Activated T-helper 1 cell treated with anti-CD3 and anti-CD28 coated beads, Interleukin-12 subunit alpha, Interleukin-12 subunit beta, Interleukin-2, Interleukin-4 antibody, amounts not matched to agents 30 ng/mL and 10 ng/mL and 1 ng/mL, durations not matched to agents 14 hours and 24 hours and 36 hours (primary cell): ENCODE measurements at regions not wholly inside any gene's neighbourhood (a gene's known extent, or its start where the extent isn't known, plus 50 kb on each side); places are given as distances from the start of the nearest gene placed in this dataset.
"Not testable (repeated sequence)": the region's sequence is repeated elsewhere in the genome, so short reads cannot be mapped to it uniquely, and the experiment has no call there.

Source experiments
- DNase-seq: peaks from one replicate; pipeline ENCODE4 v3.0.0; 2021; ENCODE audit warnings: low spot score
- H3K27ac Mint-ChIP-seq: one replicate; pipeline ENCODE4 v1.8.0; 2021; ENCODE audit warnings: mild to moderate bottlenecking, mixed read lengths
- H3K27me3 Mint-ChIP-seq: one replicate; pipeline ENCODE4 v1.8.0; 2022; ENCODE audit warnings: mild to moderate bottlenecking, moderate library complexity, mixed read lengths; ENCODE audit not compliant: insufficient read depth
- H3K36me3 Mint-ChIP-seq: one replicate; pipeline ENCODE4 v1.8.0; 2021; ENCODE audit warnings: low read depth, mixed read lengths
- H3K4me1 Mint-ChIP-seq: one replicate; pipeline ENCODE4 v1.8.0; 2021; ENCODE audit warnings: low read depth, mixed read lengths
- H3K4me3 Mint-ChIP-seq: one replicate; pipeline ENCODE4 v1.8.0; 2021; ENCODE audit warnings: mild to moderate bottlenecking, moderate library complexity, mixed read lengths
- H3K9me3 Mint-ChIP-seq: one replicate; pipeline ENCODE4 v1.8.0; 2021; ENCODE audit warnings: mixed read lengths
- intact Hi-C: fragments of 100-400 bp; cut with micrococcal nuclease; formaldehyde crosslinking; loops from one replicate; pipeline ENCODE4 v1.15.1; 2024

DNA sequence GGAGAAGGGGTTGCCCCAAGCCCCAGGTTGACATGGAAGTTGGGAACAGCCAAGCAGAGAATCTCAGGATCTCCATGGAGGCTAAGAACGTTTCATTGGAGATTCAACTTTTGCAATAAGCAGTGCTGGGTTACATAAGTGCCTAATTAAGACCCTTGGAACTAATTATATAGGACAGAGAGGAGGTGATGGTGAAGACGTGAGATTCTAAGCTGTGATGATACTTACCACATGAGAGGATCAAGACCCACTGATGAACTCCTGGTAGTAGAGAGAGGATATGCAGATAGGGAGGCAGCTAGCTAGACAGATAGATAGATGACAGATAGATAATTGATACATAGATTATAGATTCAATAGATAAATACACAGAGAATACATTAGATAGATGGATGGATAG is 278.5 kb downstream of the SHOX start:
- DNase-seq, H3K27ac Mint-ChIP-seq: not testable (repeated sequence)
- peaks cover 16% of the 10 kb centered on the region for H3K9me3 Mint-ChIP-seq

DNA sequence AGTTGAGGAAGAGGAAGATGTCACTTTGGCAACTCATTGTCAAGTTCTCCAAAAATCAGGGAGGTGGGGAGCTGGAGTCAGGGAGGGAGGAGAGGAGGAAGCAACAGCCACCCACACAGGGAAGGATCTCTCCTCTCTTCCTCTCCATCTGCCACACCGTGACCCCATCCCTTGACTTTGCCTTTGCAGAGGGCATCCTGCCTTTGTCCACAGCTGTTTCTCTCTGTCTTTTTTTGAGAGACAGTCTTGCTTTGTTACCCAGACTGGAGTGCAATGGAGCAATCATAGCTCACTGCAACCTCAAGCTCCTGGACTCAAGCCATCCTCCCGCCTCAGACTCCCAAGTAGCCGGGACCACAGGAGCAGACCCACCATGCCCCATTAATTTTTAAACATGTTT is 276.0 kb downstream of the SHOX start:
- intact Hi-C loops, result no loop called here
- Mint-ChIP-seq H3K4me1 (no peaks in the 10 kb centered on the region), H3K4me3 (no peak overlapping the region), H3K36me3 (no peaks in the 10 kb centered on the region), H3K9me3 (peaks cover 19% of the 10 kb centered on the region), H3K27ac (no peak overlapping the region), H3K27me3 (no peaks in the 10 kb centered on the region)
- DNase-seq, result no peak

More for the DNA sequence above, 278.5 kb downstream of the SHOX start:
- intact Hi-C loops, H3K4me1 Mint-ChIP-seq, H3K36me3 Mint-ChIP-seq, H3K4me3 Mint-ChIP-seq, H3K27me3 Mint-ChIP-seq: not testable (repeated sequence)

DNA sequence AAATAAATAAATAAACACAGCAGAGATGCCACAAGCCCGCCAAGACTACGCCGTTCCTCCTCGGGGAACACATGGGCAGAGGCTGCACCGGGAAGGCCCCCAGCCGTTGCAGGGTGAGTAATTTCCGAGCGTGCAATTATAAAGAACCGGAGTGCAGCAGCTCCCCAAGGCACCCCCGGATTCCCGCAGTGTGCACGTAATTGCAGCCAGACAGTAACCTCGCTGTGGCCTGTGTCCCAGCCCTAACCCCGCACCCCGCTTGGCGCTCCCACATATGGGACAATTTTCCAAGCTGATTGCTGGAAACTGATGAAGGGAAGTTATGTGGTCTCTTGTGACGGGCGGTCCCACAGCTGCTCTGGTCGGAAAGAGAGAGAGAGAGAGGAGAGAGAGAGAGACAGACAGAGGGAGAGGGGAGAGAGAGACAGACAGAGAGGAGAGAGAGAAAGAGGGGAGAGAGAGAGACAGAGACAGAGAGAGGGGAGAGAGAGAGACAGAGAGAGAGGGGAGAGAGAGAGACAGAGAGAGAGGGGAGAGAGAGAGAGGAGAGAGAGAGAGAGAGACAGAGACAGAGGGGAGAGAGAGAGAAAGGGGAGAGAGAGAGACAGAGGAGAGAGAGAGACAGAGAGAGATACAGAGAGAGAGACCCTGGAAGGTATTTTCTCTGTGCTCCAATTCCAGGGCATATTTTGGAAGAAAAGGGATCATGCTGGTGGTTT is 275.4 kb downstream of the SHOX start:
- Mint-ChIP-seq H3K27me3 (no peaks in the 10 kb centered on the region), H3K4me1 (no peaks in the 10 kb centered on the region), H3K36me3 (no peaks in the 10 kb centered on the region), H3K4me3 (no peak overlapping the region), H3K27ac (no peak overlapping the region), H3K9me3 (peaks cover 19% of the 10 kb centered on the region)
- DNase-seq, result no peak
- intact Hi-C loops, result no loop called here

- H3K9me3 Mint-ChIP-seq, result peaks cover 21% of the 10 kb centered on the region
- no peak overlapping the region for H3K27ac Mint-ChIP-seq
- intact Hi-C loops, result no loop called here
- H3K36me3 Mint-ChIP-seq, result no peaks in the 10 kb centered on the region
- no peaks in the 10 kb centered on the region for H3K4me1 Mint-ChIP-seq
- H3K27me3 Mint-ChIP-seq, result no peaks in the 10 kb centered on the region
- no peak overlapping the region for H3K4me3 Mint-ChIP-seq
- DNase-seq, result no peak
Observed at GRCh38 chrX:903116-903515, 272.5 kb downstream of the SHOX start.

GRCh38 chrX:896256-896655 is 265.7 kb downstream of the SHOX start:
- no peak for DNase-seq
- no peak overlapping the region for H3K27ac Mint-ChIP-seq
- H3K27me3 Mint-ChIP-seq, result no peaks in the 10 kb centered on the region
- intact Hi-C loops, result no loop called here
- H3K36me3 Mint-ChIP-seq, result no peaks in the 10 kb centered on the region
- H3K9me3 Mint-ChIP-seq, result peaks cover 36% of the 10 kb centered on the region
- H3K4me3 Mint-ChIP-seq, result no peak overlapping the region
- no peaks in the 10 kb centered on the region for H3K4me1 Mint-ChIP-seq

DNA sequence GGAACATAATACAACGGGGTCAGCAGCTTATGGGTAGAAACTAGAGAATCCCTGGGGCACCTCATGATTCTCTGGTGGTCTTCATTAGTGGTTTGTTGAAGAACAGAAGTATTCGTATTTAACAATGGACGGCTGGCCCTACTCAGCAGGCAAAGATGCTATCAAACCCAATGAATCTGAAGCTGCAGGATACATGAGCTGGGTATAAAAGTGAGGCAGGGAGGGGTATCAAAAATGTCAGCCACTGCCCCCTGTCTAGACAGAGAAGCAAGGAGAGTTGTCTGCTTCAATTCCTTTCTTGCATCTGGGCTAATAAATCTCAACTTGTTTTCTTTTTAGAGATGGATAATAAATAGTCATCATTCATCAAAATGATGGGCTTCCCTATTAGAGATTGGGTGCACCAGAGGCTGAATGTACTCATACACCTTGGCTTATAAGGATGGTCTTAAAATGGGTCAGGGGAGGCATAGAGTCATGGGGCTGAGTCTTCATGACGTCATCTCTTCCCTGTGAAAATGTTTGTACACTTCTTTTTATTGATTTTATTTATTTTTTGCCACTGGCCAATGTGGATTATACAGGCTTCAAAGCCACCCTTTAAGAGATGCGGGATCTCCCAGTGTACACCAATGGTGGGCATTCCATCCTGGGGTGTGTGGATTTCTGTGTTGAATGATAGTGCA is 259.5 kb downstream of the SHOX start:
- Mint-ChIP-seq H3K27ac (no peak overlapping the region), H3K36me3 (no peaks in the 10 kb centered on the region), H3K27me3 (no peaks in the 10 kb centered on the region), H3K4me3 (no peak overlapping the region), H3K9me3 (peaks cover 52% of the 10 kb centered on the region), H3K4me1 (no peaks in the 10 kb centered on the region)
- intact Hi-C loops, result no loop called here
- no peak for DNase-seq

DNA sequence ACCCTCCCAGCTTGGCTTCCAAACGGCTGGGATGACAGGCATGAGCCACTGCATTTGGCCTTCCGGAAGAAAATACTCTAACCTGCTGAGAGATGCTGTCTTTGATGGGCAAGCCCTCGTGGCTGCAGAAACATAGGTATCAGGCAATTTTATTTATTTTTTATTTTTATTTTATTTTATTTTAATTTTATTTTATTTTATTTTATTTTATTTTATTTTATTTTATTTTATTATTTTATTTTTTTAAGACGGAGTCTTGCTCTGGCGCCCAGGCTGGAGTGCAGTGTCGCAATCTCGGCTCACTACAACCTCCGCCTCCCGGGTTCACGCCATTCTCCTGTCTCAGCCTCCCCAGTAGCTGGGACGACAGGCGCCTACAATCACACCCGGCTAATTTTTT is 257.1 kb downstream of the SHOX start:
- peaks cover 52% of the 10 kb centered on the region for H3K9me3 Mint-ChIP-seq
- H3K4me1 Mint-ChIP-seq, H3K36me3 Mint-ChIP-seq, H3K27me3 Mint-ChIP-seq, H3K27ac Mint-ChIP-seq, DNase-seq, intact Hi-C loops, H3K4me3 Mint-ChIP-seq: not testable (repeated sequence)

DNA sequence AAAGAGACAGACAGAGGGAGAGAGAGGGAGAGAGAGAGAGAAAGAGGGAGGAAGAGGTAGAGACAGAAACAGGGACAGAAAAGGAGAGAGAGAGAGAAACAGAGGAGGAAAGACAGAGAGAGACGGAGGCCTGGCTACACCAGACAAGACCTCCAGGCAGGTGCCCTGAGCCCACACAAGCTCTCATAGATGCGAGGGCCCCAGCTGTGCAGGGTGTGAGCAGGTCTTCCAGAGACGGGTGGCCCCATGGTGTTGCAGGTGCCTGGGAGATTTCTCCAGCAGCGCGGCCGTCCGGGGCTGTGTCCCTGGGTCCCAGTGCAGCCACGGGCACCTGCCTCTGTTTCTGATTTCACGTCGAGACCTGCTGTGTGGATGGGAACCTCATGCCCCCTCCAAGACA is 253.0 kb downstream of the SHOX start:
- intact Hi-C loops, result no loop called here
- no peak overlapping the region for H3K27ac Mint-ChIP-seq
- no peaks in the 10 kb centered on the region for H3K36me3 Mint-ChIP-seq
- no peak for DNase-seq
- no peaks in the 10 kb centered on the region for H3K4me1 Mint-ChIP-seq
- H3K27me3 Mint-ChIP-seq, result no peaks in the 10 kb centered on the region
- H3K4me3 Mint-ChIP-seq, result no peak overlapping the region
- H3K9me3 Mint-ChIP-seq, result peaks cover 30% of the 10 kb centered on the region

DNA sequence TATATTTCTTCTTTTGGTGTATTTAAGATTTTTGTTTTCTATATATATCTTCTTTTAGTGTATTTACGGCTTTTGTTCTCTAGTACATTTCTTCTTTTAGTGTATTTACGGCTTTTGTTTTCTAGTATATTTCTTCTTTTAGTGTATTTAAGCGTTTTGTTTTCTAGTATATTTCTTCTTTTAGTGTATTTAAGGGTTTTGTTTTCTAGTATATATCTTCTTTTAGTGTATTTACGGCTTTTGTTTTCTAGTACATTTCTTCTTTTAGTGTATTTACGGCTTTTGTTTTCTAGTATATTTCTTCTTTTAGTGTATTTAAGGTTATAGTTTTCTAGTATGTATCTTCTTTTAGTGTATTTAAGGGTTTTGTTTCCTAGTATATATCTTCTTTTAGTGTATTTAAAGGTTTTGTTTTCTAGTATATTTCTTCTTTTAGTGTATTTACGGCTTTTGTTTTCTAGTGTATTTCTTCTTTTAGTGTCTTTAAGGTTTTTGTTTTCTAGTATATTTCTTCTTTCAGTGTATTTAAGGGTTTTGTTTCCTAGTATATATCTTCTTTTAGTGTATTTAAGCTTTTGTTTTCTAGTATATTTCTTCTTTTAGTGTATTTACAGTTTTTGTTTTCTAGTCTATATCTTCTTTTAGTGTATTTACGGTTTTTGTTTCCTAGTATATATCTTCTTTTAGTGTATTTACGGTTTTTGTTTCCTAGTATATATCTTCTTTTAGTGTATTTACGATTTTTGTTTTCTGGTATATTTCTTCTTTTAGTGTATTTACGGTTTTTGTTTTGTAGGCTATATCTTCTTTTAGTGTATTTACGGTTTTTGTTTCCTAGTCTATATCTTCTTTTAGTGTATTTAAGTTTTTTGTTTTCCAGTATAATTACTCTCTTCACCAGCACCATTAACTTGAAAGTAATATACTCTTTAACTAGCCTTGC is 249.4 kb downstream of the SHOX start:
- H3K36me3 Mint-ChIP-seq, H3K4me3 Mint-ChIP-seq, DNase-seq, intact Hi-C loops, H3K27me3 Mint-ChIP-seq, H3K4me1 Mint-ChIP-seq, H3K27ac Mint-ChIP-seq: not testable (repeated sequence)
- peaks cover 26% of the 10 kb centered on the region for H3K9me3 Mint-ChIP-seq

- H3K4me3 Mint-ChIP-seq, result no peak overlapping the region
- intact Hi-C loops, result no loop called here
- no peak overlapping the region for H3K27ac Mint-ChIP-seq
- no peaks in the 10 kb centered on the region for H3K27me3 Mint-ChIP-seq
- no peaks in the 10 kb centered on the region for H3K4me1 Mint-ChIP-seq
- H3K36me3 Mint-ChIP-seq, result no peaks in the 10 kb centered on the region
- no peak for DNase-seq
- peaks cover 16% of the 10 kb centered on the region for H3K9me3 Mint-ChIP-seq
Observed at GRCh38 chrX:874061-874460, 243.5 kb downstream of the SHOX start.

GRCh38 chrX:873016-873415 is 242.4 kb downstream of the SHOX start:
- intact Hi-C loops, result no loop called here
- no peak overlapping the region for H3K4me3 Mint-ChIP-seq
- H3K9me3 Mint-ChIP-seq, result peaks cover 16% of the 10 kb centered on the region
- no peaks in the 10 kb centered on the region for H3K4me1 Mint-ChIP-seq
- no peaks in the 10 kb centered on the region for H3K27me3 Mint-ChIP-seq
- H3K27ac Mint-ChIP-seq, result no peak overlapping the region
- no peak for DNase-seq
- no peaks in the 10 kb centered on the region for H3K36me3 Mint-ChIP-seq

DNA sequence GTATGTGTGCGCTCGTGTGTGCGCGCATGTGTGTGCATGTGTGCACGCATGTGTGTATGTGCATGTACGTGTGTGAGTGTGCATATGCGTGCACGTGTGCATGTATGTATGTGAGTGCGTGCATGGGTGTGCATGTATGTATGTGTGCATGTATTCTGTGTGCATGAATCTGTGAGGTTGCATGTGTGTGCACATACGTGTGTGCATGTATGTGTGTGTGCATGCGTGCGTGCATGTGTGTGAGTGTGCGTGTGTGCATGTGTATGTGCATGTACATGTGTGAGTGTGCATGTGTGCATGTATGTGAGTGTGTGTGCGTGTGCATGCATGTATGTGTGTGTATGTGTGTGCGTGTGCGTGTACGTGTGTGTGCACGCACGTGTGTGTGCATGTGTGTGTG is 241.5 kb downstream of the SHOX start:
- H3K27me3 Mint-ChIP-seq, result no peaks in the 10 kb centered on the region
- intact Hi-C loops, result no loop called here
- no peak for DNase-seq
- no peak overlapping the region for H3K4me3 Mint-ChIP-seq
- H3K9me3 Mint-ChIP-seq, result peaks cover 9% of the 10 kb centered on the region
- H3K36me3 Mint-ChIP-seq, result no peaks in the 10 kb centered on the region
- no peak overlapping the region for H3K27ac Mint-ChIP-seq
- H3K4me1 Mint-ChIP-seq, result no peaks in the 10 kb centered on the region

- Mint-ChIP-seq H3K36me3 (no peaks in the 10 kb centered on the region), H3K4me3 (no peak overlapping the region), H3K9me3 (peaks cover 9% of the 10 kb centered on the region), H3K27ac (no peak overlapping the region), H3K27me3 (no peaks in the 10 kb centered on the region), H3K4me1 (no peaks in the 10 kb centered on the region)
- no peak for DNase-seq
- intact Hi-C loops, result no loop called here
Observed at GRCh38 chrX:871626-872025, 241.0 kb downstream of the SHOX start.
